ENCODE measurements at regions not wholly inside any gene's neighbourhood (a gene's known extent, or its start where the extent isn't known, plus 50 kb on each side); places are given as distances from the start of the nearest gene placed in this dataset.
A peak's percentile ranks its signal among the peaks of the same experiment; 100 is the strongest.

- TF ChIP-seq ZNF251 (CRISPR knock-in tag; IDR thresholded peaks at IDR 0.05) = no peak
- no peak for TF ChIP-seq BHLHE40 (IDR thresholded peaks at IDR 0.05; ENCODE audit: low read length)
- TF ChIP-seq PRMT3 (CRISPR knock-in tag; IDR thresholded peaks at IDR 0.05; ENCODE audit: borderline replicate concordance, low read depth) = no peak
- no peak for TF ChIP-seq ZNF660 (CRISPR knock-in tag; IDR thresholded peaks at IDR 0.05; ENCODE audit: borderline replicate concordance, low read depth)
- no peak for TF ChIP-seq CEBPB (IDR thresholded peaks at IDR 0.05; ENCODE audit: borderline replicate concordance, low read depth, low read length)
- TF ChIP-seq ZC3H13 (CRISPR knock-in tag; IDR thresholded peaks at IDR 0.05) = no peak
- TF ChIP-seq CTCF (CRISPR knock-in tag; IDR thresholded peaks at IDR 0.05) = peak; percentile 85
Measured at GRCh38 chr4:101730291-101731117, 60.0 kb upstream of the BANK1 start.
